ENCODE measurements at regions not wholly inside any gene's neighbourhood (a gene's known extent, or its start where the extent isn't known, plus 50 kb on each side); places are given as distances from the start of the nearest gene placed in this dataset.

- no peak overlapping the region for H3K27ac Mint-ChIP-seq (ENCODE audit: unreplicated experiment)
- no peaks in the 10 kb centered on the region for H3K4me1 Mint-ChIP-seq (ENCODE audit: unreplicated experiment)
Observed at GRCh38 chr11:11192541-11192940, 160.5 kb downstream of the CSNK2A3 start.

GRCh38 chr11:11189506-11189905 lies 163.5 kb downstream of the CSNK2A3 start:
- Mint-ChIP-seq H3K4me1 (ENCODE audit: unreplicated experiment) (no peaks in the 10 kb centered on the region), H3K27me3 (ENCODE audit: unreplicated experiment) (peaks cover 23% of the 10 kb centered on the region), H3K36me3 (ENCODE audit: unreplicated experiment) (peaks cover 7% of the 10 kb centered on the region), H3K27ac (ENCODE audit: unreplicated experiment) (no peak overlapping the region), H3K9me3 (ENCODE audit: unreplicated experiment) (peaks cover 24% of the 10 kb centered on the region), H3K4me3 (ENCODE audit: unreplicated experiment) (no peak overlapping the region)
- no peak for TF ChIP-seq CTCF (IDR thresholded peaks at IDR 0.05)
- no peak for DNase-seq (ENCODE audit: extremely low spot score, unreplicated experiment)

More at GRCh38 chr11:11192541-11192940, 160.5 kb downstream of the CSNK2A3 start:
- H3K27me3 Mint-ChIP-seq (ENCODE audit: unreplicated experiment) = peaks cover 32% of the 10 kb centered on the region
- TF ChIP-seq CTCF (IDR thresholded peaks at IDR 0.05) = no peak
- H3K4me3 Mint-ChIP-seq (ENCODE audit: unreplicated experiment) = no peak overlapping the region
- peaks cover 29% of the 10 kb centered on the region for H3K9me3 Mint-ChIP-seq (ENCODE audit: unreplicated experiment)
- DNase-seq (ENCODE audit: extremely low spot score, unreplicated experiment) = no peak
- peaks cover 7% of the 10 kb centered on the region for H3K36me3 Mint-ChIP-seq (ENCODE audit: unreplicated experiment)

- DNase-seq (ENCODE audit: extremely low spot score, unreplicated experiment) = no peak
- Mint-ChIP-seq H3K27ac (ENCODE audit: unreplicated experiment) (no peak overlapping the region), H3K9me3 (ENCODE audit: unreplicated experiment) (peaks cover 9% of the 10 kb centered on the region), H3K4me1 (ENCODE audit: unreplicated experiment) (no peaks in the 10 kb centered on the region), H3K4me3 (ENCODE audit: unreplicated experiment) (no peak overlapping the region), H3K36me3 (ENCODE audit: unreplicated experiment) (peaks cover 3% of the 10 kb centered on the region), H3K27me3 (ENCODE audit: unreplicated experiment) (peaks cover 7% of the 10 kb centered on the region)
- no peak for TF ChIP-seq CTCF (IDR thresholded peaks at IDR 0.05)
Observed at GRCh38 chr11:11186249-11186648, 166.8 kb downstream of the CSNK2A3 start.

- H3K36me3 Mint-ChIP-seq (ENCODE audit: unreplicated experiment) = no peaks in the 10 kb centered on the region
Observed at GRCh38 chr11:11182261-11182660, 170.8 kb downstream of the CSNK2A3 start.

More at GRCh38 chr11:11182261-11182660, 170.8 kb downstream of the CSNK2A3 start:
- Mint-ChIP-seq H3K4me3 (ENCODE audit: unreplicated experiment) (no peak overlapping the region), H3K27me3 (ENCODE audit: unreplicated experiment) (no peaks in the 10 kb centered on the region), H3K9me3 (ENCODE audit: unreplicated experiment) (no peaks in the 10 kb centered on the region), H3K4me1 (ENCODE audit: unreplicated experiment) (peaks cover 16% of the 10 kb centered on the region), H3K27ac (ENCODE audit: unreplicated experiment) (no peak overlapping the region)
- no peak for DNase-seq (ENCODE audit: extremely low spot score, unreplicated experiment)
- no peak for TF ChIP-seq CTCF (IDR thresholded peaks at IDR 0.05)

Measured in osteocyte (in vitro differentiated cells).